ENCODE measurements at regions not wholly inside any gene's neighbourhood (a gene's known extent, or its start where the extent isn't known, plus 50 kb on each side); places are given as distances from the start of the nearest gene placed in this dataset.

GRCh38 chr9:86755561-86755941 is 191.8 kb downstream of the GAS1 start:
- no peak for TF ChIP-seq CTCF (IDR thresholded peaks at IDR 0.05)
- DNase-seq (ENCODE audit: low spot score) (no peak), ATAC-seq (ENCODE audit: low FRiP score) (no peak)

- no peak for ATAC-seq (ENCODE audit: low FRiP score)
- no peak for TF ChIP-seq CTCF (IDR thresholded peaks at IDR 0.05)
Observed at GRCh38 chr9:86754581-86755560, 192.4 kb downstream of the GAS1 start.

GRCh38 chr9:86753836-86754235 is 193.5 kb downstream of the GAS1 start:
- DNase-seq (ENCODE audit: low spot score): no peak
- ATAC-seq (ENCODE audit: low FRiP score): no peak
- no peak for TF ChIP-seq CTCF (IDR thresholded peaks at IDR 0.05)

More at GRCh38 chr9:86754581-86755560, 192.4 kb downstream of the GAS1 start:
- DNase-seq (ENCODE audit: low spot score): no peak

- no peak for TF ChIP-seq CTCF (IDR thresholded peaks at IDR 0.05)
- DNase-seq (ENCODE audit: low spot score): no peak
- ATAC-seq (ENCODE audit: low FRiP score): no peak
Observed at GRCh38 chr9:86752733-86753132, 194.6 kb downstream of the GAS1 start.

GRCh38 chr9:86751956-86752355 is 195.3 kb downstream of the GAS1 start:
- ATAC-seq (ENCODE audit: low FRiP score): no peak
- DNase-seq (ENCODE audit: low spot score): no peak
- no peak for TF ChIP-seq CTCF (IDR thresholded peaks at IDR 0.05)

- no peak for TF ChIP-seq CTCF (IDR thresholded peaks at IDR 0.05)
- ATAC-seq (ENCODE audit: low FRiP score): peak; percentile 59
- DNase-seq (ENCODE audit: low spot score): no peak
Observed at GRCh38 chr9:86751207-86751606, 196.1 kb downstream of the GAS1 start.

- DNase-seq (ENCODE audit: low spot score) (no peak), ATAC-seq (ENCODE audit: low FRiP score) (no peak)
- no peak for TF ChIP-seq CTCF (IDR thresholded peaks at IDR 0.05)
Observed at GRCh38 chr9:86749894-86750255, 197.4 kb downstream of the GAS1 start.
